K562 (cell line): ENCODE measurements at regions not wholly inside any gene's neighbourhood (a gene's known extent, or its start where the extent isn't known, plus 50 kb on each side); places are given as distances from the start of the nearest gene placed in this dataset.

Experiments
- CREB5 ChIP-seq: fragments of 250-450 bp; sonication (Bioruptor Pico); IDR thresholded peaks from 2 replicates; pipeline ENCODE4 v1.5.0; 2020; ENCODE audit warnings: mild to moderate bottlenecking
- EZH2 ChIP-seq: IDR thresholded peaks from 2 replicates; pipeline ENCODE4 v1.6.1; 2012; ENCODE audit warnings: low read depth, mild to moderate bottlenecking, inconsistent platforms, low read length, borderline replicate concordance
- HLTF ChIP-seq: fragments of 450-650 bp; IDR thresholded peaks from 2 replicates; pipeline ENCODE4 v1.6.1; 2016
- HMGN3 ChIP-seq: IDR thresholded peaks from 2 replicates; pipeline ENCODE4 v1.6.1; 2011; ENCODE audit warnings: borderline replicate concordance, low read depth, mild to moderate bottlenecking, mixed read lengths, low read length; ENCODE audit not compliant: insufficient read length; ENCODE audit errors: extremely low read depth
- HNRNPL ChIP-seq: fragments of 200-400 bp; formaldehyde crosslinking; IDR thresholded peaks from 2 replicates; pipeline ENCODE4 v1.6.1; 2017; ENCODE audit warnings: low read depth, mild to moderate bottlenecking, low read length
- MTA2 ChIP-seq: fragments of 450-650 bp; IDR thresholded peaks from 2 replicates; pipeline ENCODE4 v1.6.1; 2016; ENCODE audit warnings: low read depth
- NR4A1 ChIP-seq, 2 experiments: fragments of 250-450 bp in 1 of 2; fragments of 450-650 bp in 1 of 2; sonication (Bioruptor Pico) in 1 of 2; IDR thresholded peaks; 2 replicates each; pipeline versions ENCODE4 v1.4.0 to v1.6.1; 2016 to 2020; ENCODE audit warnings: mild to moderate bottlenecking in 2 of 2, missing compliant biosample characterization in 1 of 2, missing genetic modification characterization in 1 of 2, moderate library complexity in 1 of 2
- PHF8 ChIP-seq: fragments of 200-600 bp; sonication (generic); IDR thresholded peaks from 2 replicates; pipeline ENCODE4 v1.6.1; 2012; ENCODE audit warnings: mixed run types, mild to moderate bottlenecking, inconsistent platforms, low read length, moderate library complexity, borderline replicate concordance
- RBM22 ChIP-seq: fragments of 200-400 bp; formaldehyde crosslinking; IDR thresholded peaks from 2 replicates; pipeline ENCODE4 v1.6.1; 2018; ENCODE audit warnings: low read length, low read depth; ENCODE audit not compliant: poor library complexity, severe bottlenecking
- RNF2 ChIP-seq: sonication (generic); IDR thresholded peaks from 2 replicates; pipeline ENCODE4 v1.6.1; 2016
- THAP12 ChIP-seq: fragments of 250-450 bp; sonication (Bioruptor Pico); IDR thresholded peaks from 2 replicates; pipeline ENCODE4 v1.9.0; 2021; ENCODE audit warnings: mild to moderate bottlenecking, inconsistent platforms
- THRB ChIP-seq: fragments of 450-650 bp; formaldehyde crosslinking; conservative IDR thresholded peaks from 2 replicates; pipeline ENCODE4 v1.4.0; 2022; ENCODE audit warnings: mild to moderate bottlenecking, missing genetic modification characterization
- USF1 ChIP-seq: sonication (generic); formaldehyde crosslinking; IDR thresholded peaks from 2 replicates; pipeline ENCODE4 v1.9.0; 2022; ENCODE audit warnings: mild to moderate bottlenecking, missing genetic modification reagents
- ZBTB7A ChIP-seq: IDR thresholded peaks from 2 replicates; pipeline ENCODE4 v1.6.1; 2011; ENCODE audit warnings: low read depth, mild to moderate bottlenecking, low read length, moderate library complexity, borderline replicate concordance; ENCODE audit not compliant: control insufficient read depth
- ZNF121 ChIP-seq: sonication (generic); formaldehyde crosslinking; conservative IDR thresholded peaks from 2 replicates; pipeline ENCODE4 v1.8.0; 2022; ENCODE audit warnings: missing genetic modification reagents
- ZNF263 ChIP-seq: sonication (generic); formaldehyde crosslinking; IDR thresholded peaks from 2 replicates; pipeline ENCODE4 v1.8.0; 2022; ENCODE audit warnings: mild to moderate bottlenecking, missing genetic modification reagents, borderline replicate concordance
- ZNF584 ChIP-seq: fragments of 200-800 bp; sonication (Bioruptor generic); IDR thresholded peaks from 2 replicates; pipeline ENCODE4 v1.6.1; 2016; ENCODE audit warnings: low read depth, mild to moderate bottlenecking, missing genetic modification characterization, missing compliant biosample characterization
- ZNF699 ChIP-seq: fragments of 250-450 bp; sonication (Bioruptor Pico); IDR thresholded peaks from 2 replicates; pipeline ENCODE4 v1.8.0; 2021; ENCODE audit warnings: mild to moderate bottlenecking, moderate library complexity; ENCODE audit not compliant: insufficient replicate concordance
- TF ChIP-seq, protein P1 (sequence below): fragments of 450-650 bp; formaldehyde crosslinking; IDR thresholded peaks from 2 replicates; pipeline ENCODE4 v1.4.0; 2020; ENCODE audit warnings: mild to moderate bottlenecking, moderate library complexity
- TF ChIP-seq, protein P2 (sequence below): conservative IDR thresholded peaks from 2 replicates; pipeline ENCODE4 v1.6.1; 2011; ENCODE audit warnings: low read depth, mild to moderate bottlenecking, low read length; ENCODE audit not compliant: control insufficient read depth

GRCh38 chr2:216292886-216293301 lies 79.4 kb downstream of the MARCHF4 start (continued):
- TF ChIP-seq THRB (CRISPR knock-in tag) (no peak), RBM22 (no peak), ZNF584 (CRISPR knock-in tag) (no peak), ZNF263 (CRISPR knock-in tag) (no peak), NR4A1 (CRISPR knock-in tag; IDR thresholded peaks at IDR 0.05) (no peak), NR4A1 (tag; IDR thresholded peaks at IDR 0.05) (0 out of 2 replicates have a peak, but pooled peaks have one; percentile 51), RNF2 (no peak), USF1 (CRISPR knock-in tag) (no peak), HMGN3 (no peak), MTA2 (peak; percentile 69), HLTF (no peak), ZNF699 (CRISPR knock-in tag) (no peak), EZH2 (no peak), ZBTB7A (no peak), CREB5 (CRISPR knock-in tag) (no peak), HNRNPL (no peak), ZNF121 (CRISPR knock-in tag) (no peak), THAP12 (CRISPR knock-in tag) (no peak), PHF8 (no peak)
- TF ChIP-seq, protein P1, sequence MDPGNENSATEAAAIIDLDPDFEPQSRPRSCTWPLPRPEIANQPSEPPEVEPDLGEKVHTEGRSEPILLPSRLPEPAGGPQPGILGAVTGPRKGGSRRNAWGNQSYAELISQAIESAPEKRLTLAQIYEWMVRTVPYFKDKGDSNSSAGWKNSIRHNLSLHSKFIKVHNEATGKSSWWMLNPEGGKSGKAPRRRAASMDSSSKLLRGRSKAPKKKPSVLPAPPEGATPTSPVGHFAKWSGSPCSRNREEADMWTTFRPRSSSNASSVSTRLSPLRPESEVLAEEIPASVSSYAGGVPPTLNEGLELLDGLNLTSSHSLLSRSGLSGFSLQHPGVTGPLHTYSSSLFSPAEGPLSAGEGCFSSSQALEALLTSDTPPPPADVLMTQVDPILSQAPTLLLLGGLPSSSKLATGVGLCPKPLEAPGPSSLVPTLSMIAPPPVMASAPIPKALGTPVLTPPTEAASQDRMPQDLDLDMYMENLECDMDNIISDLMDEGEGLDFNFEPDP (CRISPR knock-in tag) = no peak
- TF ChIP-seq, protein P2, sequence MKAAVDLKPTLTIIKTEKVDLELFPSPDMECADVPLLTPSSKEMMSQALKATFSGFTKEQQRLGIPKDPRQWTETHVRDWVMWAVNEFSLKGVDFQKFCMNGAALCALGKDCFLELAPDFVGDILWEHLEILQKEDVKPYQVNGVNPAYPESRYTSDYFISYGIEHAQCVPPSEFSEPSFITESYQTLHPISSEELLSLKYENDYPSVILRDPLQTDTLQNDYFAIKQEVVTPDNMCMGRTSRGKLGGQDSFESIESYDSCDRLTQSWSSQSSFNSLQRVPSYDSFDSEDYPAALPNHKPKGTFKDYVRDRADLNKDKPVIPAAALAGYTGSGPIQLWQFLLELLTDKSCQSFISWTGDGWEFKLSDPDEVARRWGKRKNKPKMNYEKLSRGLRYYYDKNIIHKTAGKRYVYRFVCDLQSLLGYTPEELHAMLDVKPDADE = no peak
